ENCODE measurements at regions not wholly inside any gene's neighbourhood (a gene's known extent, or its start where the extent isn't known, plus 50 kb on each side); places are given as distances from the start of the nearest gene placed in this dataset.

DNA sequence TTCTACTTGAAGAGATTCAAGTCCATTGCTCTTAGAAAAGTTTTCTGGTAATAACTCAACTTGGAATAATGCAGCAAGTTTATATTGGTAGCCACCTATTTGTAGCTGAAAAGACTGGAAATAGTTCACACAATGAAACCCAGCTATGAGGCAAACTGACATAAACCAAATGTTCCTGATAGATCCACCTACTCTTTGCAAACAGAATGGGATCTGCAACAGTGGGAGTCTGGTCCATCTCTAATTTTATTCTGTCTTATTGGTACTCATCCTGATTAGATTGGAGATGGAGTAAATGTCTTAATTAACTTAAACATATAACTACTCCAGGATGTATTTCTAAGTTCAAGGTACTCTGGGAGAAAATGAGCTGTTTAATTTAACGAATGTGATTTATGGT, 438.0 kb downstream of the OLFM4 start:
- Histone ChIP-seq H3K27ac (ENCODE audit: low read length) (no peak overlapping the region), H3K27me3 (ENCODE audit: control insufficient read depth, insufficient read depth, low read length) (no peaks in the 10 kb centered on the region), H3K36me3 (ENCODE audit: control insufficient read depth, insufficient read depth, low read length) (no peaks in the 10 kb centered on the region), H3K4me3 (ENCODE audit: low read length) (no peak overlapping the region), H3K9me3 (ENCODE audit: control insufficient read depth, insufficient read depth, low read length) (no peaks in the 10 kb centered on the region), H3K4me1 (ENCODE audit: control insufficient read depth, insufficient read depth, low read length) (no peaks in the 10 kb centered on the region)
- WGBS (ENCODE audit: insufficient coverage, insufficient read length): 100% methylated on average over 1 of the region's 1 CpG
- DNase-seq (ENCODE audit: low read depth, low spot score): no peak

- DNase-seq (ENCODE audit: low read depth, low spot score): no peak
- no CpG with 5 or more reads among the region's 4 CpGs for WGBS (ENCODE audit: insufficient coverage, insufficient read length)
- H3K4me3 ChIP-seq (ENCODE audit: low read length): no peak overlapping the region
- H3K27me3 ChIP-seq (ENCODE audit: control insufficient read depth, insufficient read depth, low read length): no peaks in the 10 kb centered on the region
- H3K4me1 ChIP-seq (ENCODE audit: control insufficient read depth, insufficient read depth, low read length): no peaks in the 10 kb centered on the region
- H3K9me3 ChIP-seq (ENCODE audit: control insufficient read depth, insufficient read depth, low read length): no peaks in the 10 kb centered on the region
- H3K27ac ChIP-seq (ENCODE audit: low read length): no peak overlapping the region
- H3K36me3 ChIP-seq (ENCODE audit: control insufficient read depth, insufficient read depth, low read length): no peaks in the 10 kb centered on the region
Measured at GRCh38 chr13:53473397-53473796, 444.8 kb downstream of the OLFM4 start.

GRCh38 chr13:53474878-53475277, 446.3 kb downstream of the OLFM4 start:
- H3K4me1 ChIP-seq (ENCODE audit: control insufficient read depth, insufficient read depth, low read length): no peaks in the 10 kb centered on the region
- no peak overlapping the region for H3K27ac ChIP-seq (ENCODE audit: low read length)
- no peak for DNase-seq (ENCODE audit: low read depth, low spot score)
- no peaks in the 10 kb centered on the region for H3K9me3 ChIP-seq (ENCODE audit: control insufficient read depth, insufficient read depth, low read length)
- H3K4me3 ChIP-seq (ENCODE audit: low read length): no peak overlapping the region
- no peaks in the 10 kb centered on the region for H3K36me3 ChIP-seq (ENCODE audit: control insufficient read depth, insufficient read depth, low read length)
- no CpG with 5 or more reads among the region's 2 CpGs for WGBS (ENCODE audit: insufficient coverage, insufficient read length)
- H3K27me3 ChIP-seq (ENCODE audit: control insufficient read depth, insufficient read depth, low read length): no peaks in the 10 kb centered on the region

DNA sequence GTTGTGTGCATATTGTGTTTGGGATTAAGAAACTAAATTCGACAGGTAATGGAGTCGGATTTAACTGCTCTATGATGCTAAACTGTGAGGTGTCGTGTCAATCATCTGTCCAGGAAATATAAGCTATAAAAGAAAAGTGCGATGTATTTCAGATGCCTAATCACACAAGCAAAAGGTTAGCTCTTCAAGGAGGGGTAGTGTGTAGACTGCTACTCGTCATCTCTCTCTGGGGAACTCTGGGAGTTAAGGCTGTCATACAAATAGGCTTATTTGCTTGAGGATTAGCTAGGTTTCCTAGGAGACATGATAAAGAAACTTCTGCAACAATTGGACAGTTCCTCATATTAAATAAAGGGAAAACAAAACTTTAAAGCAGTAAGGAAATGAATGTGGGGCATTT, 462.1 kb downstream of the OLFM4 start:
- no CpG with 5 or more reads among the region's 5 CpGs for WGBS (ENCODE audit: insufficient coverage, insufficient read length)
- DNase-seq (ENCODE audit: low read depth, low spot score): no peak
- H3K4me1 ChIP-seq (ENCODE audit: control insufficient read depth, insufficient read depth, low read length): no peaks in the 10 kb centered on the region
- H3K36me3 ChIP-seq (ENCODE audit: control insufficient read depth, insufficient read depth, low read length): no peaks in the 10 kb centered on the region
- H3K27ac ChIP-seq (ENCODE audit: low read length): no peak overlapping the region
- H3K4me3 ChIP-seq (ENCODE audit: low read length): no peak overlapping the region
- H3K27me3 ChIP-seq (ENCODE audit: control insufficient read depth, insufficient read depth, low read length): no peaks in the 10 kb centered on the region
- no peaks in the 10 kb centered on the region for H3K9me3 ChIP-seq (ENCODE audit: control insufficient read depth, insufficient read depth, low read length)

- Histone ChIP-seq H3K27ac (ENCODE audit: low read length) (no peak overlapping the region), H3K9me3 (ENCODE audit: control insufficient read depth, insufficient read depth, low read length) (no peaks in the 10 kb centered on the region), H3K36me3 (ENCODE audit: control insufficient read depth, insufficient read depth, low read length) (no peaks in the 10 kb centered on the region), H3K27me3 (ENCODE audit: control insufficient read depth, insufficient read depth, low read length) (no peaks in the 10 kb centered on the region), H3K4me1 (ENCODE audit: control insufficient read depth, insufficient read depth, low read length) (no peaks in the 10 kb centered on the region), H3K4me3 (ENCODE audit: low read length) (no peak overlapping the region)
- no CpG with 5 or more reads among the region's 2 CpGs for WGBS (ENCODE audit: insufficient coverage, insufficient read length)
- DNase-seq (ENCODE audit: low read depth, low spot score): no peak
Measured at GRCh38 chr13:53494406-53494805, 465.8 kb downstream of the OLFM4 start.

DNA sequence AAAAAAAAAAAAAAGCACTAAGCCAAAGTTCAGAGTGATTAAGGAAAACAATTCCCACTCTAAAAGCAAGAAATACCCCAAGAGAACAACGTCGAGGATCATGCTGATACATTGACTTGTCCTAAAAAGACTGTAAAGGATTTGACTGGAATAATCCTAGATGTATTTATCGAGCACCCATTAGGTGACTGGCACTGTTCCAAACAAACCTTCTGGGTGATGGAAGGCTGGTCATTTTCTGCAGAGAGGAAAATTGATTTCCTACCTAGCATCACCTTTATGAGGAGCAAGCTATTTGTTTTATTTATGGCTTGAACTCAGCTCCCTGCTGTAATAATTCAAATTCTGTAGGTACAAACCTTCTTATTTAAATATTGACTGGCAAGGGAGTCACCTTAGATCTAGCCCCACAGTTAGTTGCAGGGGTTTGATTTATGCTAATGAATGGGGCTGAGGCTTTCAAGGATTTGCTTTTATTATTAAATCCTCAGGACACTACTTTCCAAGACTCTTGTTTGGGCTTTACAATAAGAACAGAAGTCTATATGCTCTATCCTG, 471.0 kb downstream of the OLFM4 start:
- WGBS (ENCODE audit: insufficient coverage, insufficient read length): no CpG with 5 or more reads among the region's 3 CpGs
- DNase-seq (ENCODE audit: low read depth, low spot score): no peak
- no peaks in the 10 kb centered on the region for H3K27me3 ChIP-seq (ENCODE audit: control insufficient read depth, insufficient read depth, low read length)
- H3K4me3 ChIP-seq (ENCODE audit: low read length): no peak overlapping the region
- H3K36me3 ChIP-seq (ENCODE audit: control insufficient read depth, insufficient read depth, low read length): no peaks in the 10 kb centered on the region
- no peaks in the 10 kb centered on the region for H3K9me3 ChIP-seq (ENCODE audit: control insufficient read depth, insufficient read depth, low read length)
- no peak overlapping the region for H3K27ac ChIP-seq (ENCODE audit: low read length)
- H3K4me1 ChIP-seq (ENCODE audit: control insufficient read depth, insufficient read depth, low read length): no peaks in the 10 kb centered on the region

DNA sequence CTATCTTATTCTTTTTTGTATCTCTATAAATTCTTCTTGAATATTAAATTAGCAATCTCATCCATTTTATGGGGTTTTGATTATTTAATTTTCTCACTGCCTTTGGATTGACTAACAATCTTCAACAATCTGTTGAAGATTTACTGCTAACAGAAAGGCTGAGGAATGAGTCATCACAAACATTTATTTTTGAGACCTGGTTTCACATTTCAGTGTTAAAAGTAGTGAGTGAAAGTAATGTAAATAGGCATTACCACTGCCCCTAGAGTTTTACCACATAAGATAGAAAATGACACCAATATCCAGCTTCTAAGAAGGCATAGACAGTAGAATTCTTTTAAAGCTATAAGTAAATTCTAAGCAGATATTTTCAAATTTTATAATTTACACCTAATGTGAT, 472.8 kb downstream of the OLFM4 start:
- Histone ChIP-seq H3K9me3 (ENCODE audit: control insufficient read depth, insufficient read depth, low read length) (no peaks in the 10 kb centered on the region), H3K27me3 (ENCODE audit: control insufficient read depth, insufficient read depth, low read length) (no peaks in the 10 kb centered on the region), H3K27ac (ENCODE audit: low read length) (no peak overlapping the region), H3K36me3 (ENCODE audit: control insufficient read depth, insufficient read depth, low read length) (no peaks in the 10 kb centered on the region), H3K4me1 (ENCODE audit: control insufficient read depth, insufficient read depth, low read length) (no peaks in the 10 kb centered on the region), H3K4me3 (ENCODE audit: low read length) (no peak overlapping the region)
- DNase-seq (ENCODE audit: low read depth, low spot score): no peak

DNA sequence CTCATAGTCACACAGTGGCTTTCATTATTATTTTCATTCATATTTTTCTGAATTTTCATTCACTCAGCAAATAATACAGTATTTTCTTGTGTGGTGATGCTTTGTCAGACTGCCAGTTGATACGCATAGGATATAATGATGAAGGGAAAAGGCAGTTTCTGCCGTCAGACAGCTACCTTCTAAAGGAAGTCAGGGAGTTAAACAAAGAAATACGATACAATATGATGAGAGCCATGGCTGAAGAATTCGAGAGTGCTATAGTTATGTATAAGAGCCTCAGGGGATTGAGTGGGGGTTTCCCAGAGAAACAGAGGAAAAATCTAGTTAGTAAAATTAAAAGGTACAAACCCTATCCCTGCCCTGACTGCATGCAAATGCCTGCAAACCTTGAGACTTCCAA, 479.1 kb downstream of the OLFM4 start:
- Histone ChIP-seq H3K4me1 (ENCODE audit: control insufficient read depth, insufficient read depth, low read length) (no peaks in the 10 kb centered on the region), H3K27me3 (ENCODE audit: control insufficient read depth, insufficient read depth, low read length) (no peaks in the 10 kb centered on the region), H3K9me3 (ENCODE audit: control insufficient read depth, insufficient read depth, low read length) (no peaks in the 10 kb centered on the region), H3K27ac (ENCODE audit: low read length) (no peak overlapping the region), H3K36me3 (ENCODE audit: control insufficient read depth, insufficient read depth, low read length) (no peaks in the 10 kb centered on the region), H3K4me3 (ENCODE audit: low read length) (no peak overlapping the region)
- DNase-seq (ENCODE audit: low read depth, low spot score): no peak
- no CpG with 5 or more reads among the region's 4 CpGs for WGBS (ENCODE audit: insufficient coverage, insufficient read length)

DNA sequence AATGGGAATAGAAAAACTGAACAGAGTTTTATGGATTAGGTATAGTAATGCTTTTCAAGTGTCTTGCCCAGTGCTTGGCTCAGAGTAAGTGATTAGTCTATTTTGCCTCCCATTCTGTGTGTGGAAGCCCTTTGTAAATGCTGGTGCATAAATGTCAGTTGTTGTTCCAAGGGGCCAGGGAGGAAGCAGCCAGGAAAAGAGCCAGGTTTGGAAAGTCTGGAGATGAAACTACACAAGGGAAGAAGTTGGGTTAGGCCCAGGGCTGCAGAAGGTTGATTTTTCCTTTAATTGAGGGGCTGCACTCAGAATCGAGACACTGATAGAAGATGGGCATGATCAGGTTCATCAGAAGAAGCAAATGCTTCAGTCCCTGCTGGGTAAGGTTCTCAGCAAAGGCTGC, 484.0 kb downstream of the OLFM4 start:
- Histone ChIP-seq H3K4me1 (ENCODE audit: control insufficient read depth, insufficient read depth, low read length) (no peaks in the 10 kb centered on the region), H3K27ac (ENCODE audit: low read length) (no peak overlapping the region), H3K36me3 (ENCODE audit: control insufficient read depth, insufficient read depth, low read length) (no peaks in the 10 kb centered on the region), H3K4me3 (ENCODE audit: low read length) (no peak overlapping the region), H3K27me3 (ENCODE audit: control insufficient read depth, insufficient read depth, low read length) (no peaks in the 10 kb centered on the region), H3K9me3 (ENCODE audit: control insufficient read depth, insufficient read depth, low read length) (no peaks in the 10 kb centered on the region)
- DNase-seq (ENCODE audit: low read depth, low spot score): no peak
- WGBS (ENCODE audit: insufficient coverage, insufficient read length): no CpG with 5 or more reads among the region's 1 CpG

DNA sequence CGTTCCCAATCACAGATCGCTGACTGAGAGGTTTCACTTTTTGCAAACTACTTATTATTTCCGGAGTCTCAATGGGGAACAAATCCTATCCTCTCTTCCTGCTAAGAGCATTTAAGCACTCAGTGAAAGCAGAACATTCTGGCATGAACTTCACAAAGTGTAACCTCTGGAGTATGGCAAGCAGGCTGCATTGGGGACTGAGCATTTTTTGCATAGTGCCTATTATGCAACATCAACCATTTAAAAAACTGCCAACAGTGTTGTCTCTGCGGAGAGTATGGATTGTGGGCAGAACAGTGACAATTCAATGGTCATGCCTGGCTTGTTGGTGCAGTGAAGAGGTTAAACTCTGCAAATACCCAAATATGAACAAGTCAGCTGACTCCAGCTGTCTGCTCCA, 484.6 kb downstream of the OLFM4 start:
- DNase-seq (ENCODE audit: low read depth, low spot score): no peak

GRCh38 chr13:53520132-53520531, 491.5 kb downstream of the OLFM4 start:
- Histone ChIP-seq H3K4me3 (ENCODE audit: low read length) (no peak overlapping the region), H3K36me3 (ENCODE audit: control insufficient read depth, insufficient read depth, low read length) (no peaks in the 10 kb centered on the region), H3K27me3 (ENCODE audit: control insufficient read depth, insufficient read depth, low read length) (no peaks in the 10 kb centered on the region)

More for the DNA sequence above, 484.6 kb downstream of the OLFM4 start:
- Histone ChIP-seq H3K36me3 (ENCODE audit: control insufficient read depth, insufficient read depth, low read length) (no peaks in the 10 kb centered on the region), H3K4me3 (ENCODE audit: low read length) (no peak overlapping the region), H3K4me1 (ENCODE audit: control insufficient read depth, insufficient read depth, low read length) (no peaks in the 10 kb centered on the region), H3K9me3 (ENCODE audit: control insufficient read depth, insufficient read depth, low read length) (no peaks in the 10 kb centered on the region), H3K27ac (ENCODE audit: low read length) (no peak overlapping the region), H3K27me3 (ENCODE audit: control insufficient read depth, insufficient read depth, low read length) (no peaks in the 10 kb centered on the region)
- WGBS (ENCODE audit: insufficient coverage, insufficient read length): no CpG with 5 or more reads among the region's 4 CpGs

More at GRCh38 chr13:53520132-53520531, 491.5 kb downstream of the OLFM4 start:
- no peak overlapping the region for H3K27ac ChIP-seq (ENCODE audit: low read length)
- peaks cover 2% of the 10 kb centered on the region; the same call in 1 of the 2 replicates for H3K4me1 ChIP-seq (ENCODE audit: control insufficient read depth, insufficient read depth, low read length)
- H3K9me3 ChIP-seq (ENCODE audit: control insufficient read depth, insufficient read depth, low read length): no peaks in the 10 kb centered on the region
- DNase-seq (ENCODE audit: low read depth, low spot score): no peak
